ENCODE measurements at regions not wholly inside any gene's neighbourhood (a gene's known extent, or its start where the extent isn't known, plus 50 kb on each side); places are given as distances from the start of the nearest gene placed in this dataset.
"Not testable (repeated sequence)": the region's sequence is repeated elsewhere in the genome, so short reads cannot be mapped to it uniquely, and the experiment has no call there.

DNA sequence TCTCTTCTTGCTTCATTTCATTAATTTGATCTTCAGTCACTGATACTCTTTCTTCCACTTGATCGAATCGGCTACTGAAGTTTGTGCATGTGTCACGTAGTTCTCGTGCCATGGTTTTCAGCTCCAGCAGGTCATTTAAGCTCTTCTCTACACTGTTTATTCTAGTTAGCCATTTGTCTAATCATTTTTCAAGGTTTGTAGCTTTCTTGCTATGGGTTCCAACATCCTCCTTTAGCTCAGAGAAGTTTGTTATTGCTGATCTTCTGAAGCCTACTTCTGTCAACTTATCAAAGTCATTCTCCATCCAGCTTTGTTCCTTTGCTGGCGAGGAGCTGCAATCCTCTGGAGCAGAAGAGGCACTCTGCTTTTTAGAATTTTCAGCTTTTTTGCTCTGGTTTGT lies 180.0 kb upstream of the TMEM196 start:
- intact Hi-C loops (cut with DNase I); DNase-seq; H3K9me3 ChIP-seq (ENCODE audit: control insufficient read depth, low read length); H3K27ac ChIP-seq (ENCODE audit: low read length); H3K27me3 ChIP-seq (ENCODE audit: control insufficient read depth, insufficient read depth); ATAC-seq; H3K4me3 ChIP-seq (ENCODE audit: low read length); H3K4me1 ChIP-seq (ENCODE audit: control insufficient read depth, insufficient read depth, low read length): not testable (repeated sequence)
- WGBS, result 90% methylated on average over 5 of the region's 5 CpGs

DNA sequence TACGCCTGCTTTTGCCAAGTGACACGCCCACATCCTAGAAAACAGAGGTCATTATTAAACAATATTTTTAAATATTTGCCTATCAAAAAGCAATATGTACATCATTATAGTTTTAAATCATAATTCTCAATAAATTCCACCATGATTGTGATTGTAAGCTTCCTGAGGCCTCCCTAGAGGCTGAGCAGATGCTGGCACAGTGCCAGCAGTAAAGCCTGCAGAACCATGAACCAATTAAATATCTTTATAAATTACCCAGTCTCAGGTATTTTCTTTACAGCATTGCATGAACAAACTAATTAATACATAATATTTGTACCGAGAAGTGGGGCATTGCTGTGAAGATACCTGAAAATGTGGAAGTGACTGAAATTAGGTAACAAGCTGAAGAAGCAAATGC lies 174.7 kb upstream of the TMEM196 start:
- H3K27me3 ChIP-seq (ENCODE audit: control insufficient read depth, insufficient read depth), result no peaks in the 10 kb centered on the region
- WGBS, result 76% methylated on average over 3 of the region's 3 CpGs
- no peak overlapping the region for H3K4me3 ChIP-seq (ENCODE audit: low read length)
- no peaks in the 10 kb centered on the region for H3K9me3 ChIP-seq (ENCODE audit: control insufficient read depth, low read length)
- no peak for ATAC-seq
- no peak overlapping the region for H3K27ac ChIP-seq (ENCODE audit: low read length)
- intact Hi-C loops (cut with DNase I), result no loop called here
- DNase-seq, result no peak
- H3K4me1 ChIP-seq (ENCODE audit: control insufficient read depth, insufficient read depth, low read length), result no peaks in the 10 kb centered on the region

DNA sequence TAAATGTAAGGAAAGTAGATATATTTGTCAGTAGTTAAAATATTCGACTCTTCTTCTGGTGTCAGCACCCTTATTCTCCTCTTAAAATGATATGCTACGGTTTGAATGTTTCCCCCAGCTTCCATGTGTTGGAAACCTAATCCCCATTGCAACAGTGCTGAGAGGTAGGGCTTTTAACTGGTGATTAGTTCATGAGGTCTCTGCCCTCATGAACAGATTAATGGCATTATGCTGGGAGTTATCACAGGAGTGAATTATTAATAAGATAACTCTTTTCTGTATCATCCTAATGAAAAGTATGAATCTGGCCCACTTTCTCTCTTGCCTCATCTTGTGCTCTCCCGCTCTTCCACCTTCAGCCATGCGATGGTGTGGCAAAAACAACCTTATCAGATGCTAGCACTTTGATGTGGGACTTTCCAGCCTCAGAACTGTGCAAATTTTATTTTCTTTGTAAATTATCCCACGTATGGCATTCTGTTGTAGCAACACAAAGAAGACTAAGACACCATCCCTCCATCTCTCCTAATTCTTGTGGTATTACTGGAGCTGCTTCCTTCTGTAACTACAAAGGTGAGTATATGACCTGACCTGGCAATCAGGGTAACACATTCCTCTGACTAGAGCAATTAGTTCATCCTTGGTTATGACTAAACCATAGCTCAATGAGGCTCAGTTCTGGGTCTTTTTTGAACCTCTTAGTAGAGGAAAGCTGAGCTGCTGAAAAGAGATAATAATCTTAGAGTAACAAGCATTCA lies 171.1 kb upstream of the TMEM196 start:
- DNase-seq, result no peak
- Histone ChIP-seq H3K27ac (ENCODE audit: low read length) (no peak overlapping the region), H3K27me3 (ENCODE audit: control insufficient read depth, insufficient read depth) (no peaks in the 10 kb centered on the region), H3K4me3 (ENCODE audit: low read length) (no peak overlapping the region), H3K4me1 (ENCODE audit: control insufficient read depth, insufficient read depth, low read length) (no peaks in the 10 kb centered on the region), H3K9me3 (ENCODE audit: control insufficient read depth, low read length) (no peaks in the 10 kb centered on the region)
- 70% methylated on average over 5 of the region's 5 CpGs for WGBS
- ATAC-seq, result no peak
- intact Hi-C loops (cut with DNase I), result no loop called here

DNA sequence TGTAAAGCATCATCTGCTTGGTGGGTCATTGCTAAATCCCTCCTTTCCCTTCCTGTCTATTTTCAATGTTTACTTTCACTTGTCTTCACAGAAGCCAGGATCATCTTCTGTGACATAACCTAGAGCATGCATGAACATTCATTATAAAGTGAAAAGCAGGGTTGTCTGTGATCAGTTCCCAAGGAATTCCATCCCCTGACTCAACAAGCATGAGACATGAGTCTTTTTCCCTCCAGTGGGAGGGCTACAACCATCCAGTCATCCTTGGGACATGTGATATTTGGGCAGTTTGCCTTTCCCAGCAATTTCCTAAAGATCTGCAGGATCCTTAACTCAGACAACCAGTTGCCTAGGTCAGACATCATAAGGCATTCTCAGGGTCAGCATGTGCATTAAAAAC lies 166.3 kb upstream of the TMEM196 start:
- Histone ChIP-seq H3K4me3 (ENCODE audit: low read length) (no peak overlapping the region), H3K9me3 (ENCODE audit: control insufficient read depth, low read length) (peaks cover 2% of the 10 kb centered on the region), H3K4me1 (ENCODE audit: control insufficient read depth, insufficient read depth, low read length) (no peaks in the 10 kb centered on the region), H3K27ac (ENCODE audit: low read length) (no peak overlapping the region), H3K27me3 (ENCODE audit: control insufficient read depth, insufficient read depth) (no peaks in the 10 kb centered on the region)
- intact Hi-C loops (cut with DNase I), result no loop called here
- no peak for ATAC-seq
- DNase-seq, result no peak

DNA sequence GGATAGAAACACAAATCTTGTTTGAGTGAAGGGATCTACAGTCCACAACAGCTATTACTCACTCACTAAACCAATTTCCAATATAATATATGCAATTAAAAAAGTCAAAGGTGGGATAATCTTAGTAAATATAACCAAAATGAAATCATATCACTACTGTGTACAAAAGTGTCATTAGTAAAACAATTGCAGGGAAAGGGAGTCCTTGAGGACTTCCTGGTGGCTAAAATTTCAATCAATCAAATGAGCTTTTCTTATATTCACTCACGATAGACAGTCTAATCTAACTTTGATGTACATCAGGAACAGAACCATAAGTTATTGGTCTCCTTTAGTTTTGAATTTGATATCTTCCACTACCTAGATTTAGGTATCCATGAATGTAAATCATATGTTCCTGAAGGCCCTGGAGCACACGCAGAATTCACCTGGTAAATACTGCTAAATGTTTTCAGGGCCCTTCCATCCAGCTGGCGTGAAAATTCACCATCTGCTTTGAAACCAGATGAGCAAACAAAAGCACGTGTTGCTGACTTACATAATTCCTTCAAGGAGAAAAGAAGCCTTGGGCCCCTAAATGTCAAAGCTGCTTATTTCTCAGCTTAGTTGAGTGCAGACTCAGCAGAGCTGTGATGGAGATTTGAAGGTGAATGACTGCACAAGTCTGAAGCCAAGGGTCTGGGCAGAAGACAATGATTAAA lies 159.3 kb upstream of the TMEM196 start:
- Histone ChIP-seq H3K9me3 (ENCODE audit: control insufficient read depth, low read length) (peaks cover 2% of the 10 kb centered on the region), H3K27me3 (ENCODE audit: control insufficient read depth, insufficient read depth) (no peaks in the 10 kb centered on the region), H3K4me3 (ENCODE audit: low read length) (no peak overlapping the region), H3K4me1 (ENCODE audit: control insufficient read depth, insufficient read depth, low read length) (no peaks in the 10 kb centered on the region), H3K27ac (ENCODE audit: low read length) (no peak overlapping the region)
- 65% methylated on average over 4 of the region's 4 CpGs for WGBS
- DNase-seq (no peak), ATAC-seq (no peak)
- intact Hi-C loops (cut with DNase I), result no loop called here

DNA sequence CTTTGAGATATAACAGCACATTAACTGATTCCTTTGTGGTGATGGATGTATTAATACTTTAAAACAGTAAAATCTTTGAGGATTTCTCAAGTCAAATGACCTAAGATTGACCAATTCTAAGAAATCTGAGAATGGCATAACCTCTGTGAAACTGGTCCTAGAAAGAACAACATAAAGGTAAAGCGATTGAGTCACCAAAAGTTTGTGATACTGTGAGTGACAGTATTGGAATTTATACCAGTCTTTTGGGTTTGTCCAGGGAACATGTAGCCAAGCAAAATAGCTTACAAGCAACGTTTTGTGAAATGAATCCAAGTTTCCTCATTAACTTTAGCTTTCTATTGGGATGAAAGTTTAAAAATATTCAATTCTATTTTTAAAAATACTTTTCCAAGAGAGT lies 157.4 kb upstream of the TMEM196 start:
- no peak for DNase-seq
- intact Hi-C loops (cut with DNase I), result no loop called here
- no peak overlapping the region for H3K27ac ChIP-seq (ENCODE audit: low read length)
- no peaks in the 10 kb centered on the region for H3K4me1 ChIP-seq (ENCODE audit: control insufficient read depth, insufficient read depth, low read length)
- H3K27me3 ChIP-seq (ENCODE audit: control insufficient read depth, insufficient read depth), result no peaks in the 10 kb centered on the region
- no peak for ATAC-seq
- 41% methylated on average over 2 of the region's 2 CpGs for WGBS
- H3K9me3 ChIP-seq (ENCODE audit: control insufficient read depth, low read length), result no peaks in the 10 kb centered on the region
- no peak overlapping the region for H3K4me3 ChIP-seq (ENCODE audit: low read length)

DNA sequence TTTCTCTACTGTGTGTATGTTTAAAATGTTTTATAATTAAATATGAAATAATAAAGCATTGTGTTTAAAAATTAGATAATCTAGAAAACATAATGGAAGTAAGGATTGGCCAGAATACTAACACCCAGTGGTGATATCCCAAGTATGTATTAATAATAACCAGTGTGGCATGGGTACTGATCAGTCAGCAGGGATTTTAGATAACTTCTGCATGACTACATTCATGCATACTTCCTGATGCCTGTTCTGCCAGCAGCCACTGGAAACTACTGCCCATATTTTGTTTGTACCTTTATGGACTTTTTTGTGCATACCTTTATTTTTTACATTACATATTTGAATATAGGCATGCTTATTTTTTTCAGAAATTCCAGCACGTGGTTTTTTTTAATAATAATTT lies 156.6 kb upstream of the TMEM196 start:
- Histone ChIP-seq H3K27me3 (ENCODE audit: control insufficient read depth, insufficient read depth) (no peaks in the 10 kb centered on the region), H3K4me1 (ENCODE audit: control insufficient read depth, insufficient read depth, low read length) (no peaks in the 10 kb centered on the region), H3K9me3 (ENCODE audit: control insufficient read depth, low read length) (no peaks in the 10 kb centered on the region), H3K27ac (ENCODE audit: low read length) (no peak overlapping the region), H3K4me3 (ENCODE audit: low read length) (no peak overlapping the region)
- intact Hi-C loops (cut with DNase I), result no loop called here
- ATAC-seq (no peak), DNase-seq (no peak)
- 43% methylated on average over 1 of the region's 1 CpG for WGBS

DNA sequence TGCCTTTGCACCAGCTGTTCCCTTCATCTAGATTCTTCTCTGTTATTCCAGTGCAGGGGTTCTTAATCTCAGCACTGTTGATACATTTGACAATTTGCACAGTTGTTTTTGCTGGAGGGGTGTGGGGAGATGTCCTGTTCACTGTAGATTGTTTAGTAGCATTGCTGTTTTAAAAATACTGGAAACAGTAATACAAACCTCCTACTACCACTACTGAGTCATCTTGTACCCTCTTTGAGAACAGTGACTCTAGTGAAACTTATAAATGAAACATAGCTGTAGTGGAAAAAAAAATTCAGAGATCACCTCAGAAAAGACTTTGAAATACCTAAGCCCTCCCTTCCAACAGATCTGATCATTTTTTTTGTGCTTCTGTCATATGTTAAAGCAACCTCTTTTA lies 154.8 kb upstream of the TMEM196 start:
- ATAC-seq, result no peak
- Histone ChIP-seq H3K27ac (ENCODE audit: low read length) (no peak overlapping the region), H3K4me1 (ENCODE audit: control insufficient read depth, insufficient read depth, low read length) (no peaks in the 10 kb centered on the region), H3K9me3 (ENCODE audit: control insufficient read depth, low read length) (no peaks in the 10 kb centered on the region), H3K27me3 (ENCODE audit: control insufficient read depth, insufficient read depth) (no peaks in the 10 kb centered on the region), H3K4me3 (ENCODE audit: low read length) (no peak overlapping the region)
- intact Hi-C loops (cut with DNase I), result no loop called here
- DNase-seq, result no peak

DNA sequence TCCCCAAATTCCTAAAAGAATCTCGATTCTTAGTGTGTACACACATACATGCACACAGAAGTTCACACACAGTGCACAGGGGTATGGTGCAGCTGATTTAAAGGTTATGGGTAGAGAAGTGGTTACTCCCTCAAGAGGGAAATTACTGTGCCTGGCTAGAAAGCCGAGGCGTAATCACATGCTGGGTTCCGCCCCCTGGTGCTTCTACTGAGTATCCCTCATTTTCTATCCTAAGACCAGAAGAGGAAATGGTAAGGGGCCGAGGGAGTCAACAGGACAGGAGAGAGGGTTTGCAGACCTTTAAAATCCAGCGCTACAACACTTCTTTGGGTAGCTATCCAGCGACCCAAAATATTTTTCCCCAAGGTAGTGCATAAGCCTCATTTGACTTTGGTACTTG lies 147.3 kb upstream of the TMEM196 start:
- no peaks in the 10 kb centered on the region for H3K27me3 ChIP-seq (ENCODE audit: control insufficient read depth, insufficient read depth)
- no peaks in the 10 kb centered on the region for H3K9me3 ChIP-seq (ENCODE audit: control insufficient read depth, low read length)
- H3K4me1 ChIP-seq (ENCODE audit: control insufficient read depth, insufficient read depth, low read length), result no peaks in the 10 kb centered on the region
- intact Hi-C loops (cut with DNase I), result no loop called here
- H3K4me3 ChIP-seq (ENCODE audit: low read length), result no peak overlapping the region
- DNase-seq (no peak), ATAC-seq (no peak)
- 76% methylated on average over 7 of the region's 7 CpGs for WGBS
- H3K27ac ChIP-seq (ENCODE audit: low read length), result no peak overlapping the region

DNA sequence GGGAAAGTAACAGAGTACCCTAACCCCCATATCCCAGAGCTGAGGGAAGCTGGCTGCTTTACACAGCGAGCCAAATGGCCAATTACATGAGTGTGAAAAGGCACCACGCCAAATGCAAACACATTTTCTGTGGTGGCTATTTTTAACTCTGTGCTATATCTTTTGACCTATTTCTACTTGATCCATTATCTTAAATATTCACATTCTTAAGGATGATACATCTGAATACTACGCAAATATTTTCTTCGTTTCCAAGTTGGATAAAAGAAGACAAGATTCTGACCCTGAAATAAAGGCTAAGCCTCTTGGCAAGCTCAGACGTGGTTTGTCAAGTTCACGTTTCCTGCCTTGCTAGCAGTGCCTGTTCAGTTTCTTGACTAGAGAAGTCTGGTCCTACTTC lies 146.7 kb upstream of the TMEM196 start:
- no peaks in the 10 kb centered on the region for H3K9me3 ChIP-seq (ENCODE audit: control insufficient read depth, low read length)
- DNase-seq (no peak), ATAC-seq (no peak)
- no peak overlapping the region for H3K27ac ChIP-seq (ENCODE audit: low read length)
- H3K27me3 ChIP-seq (ENCODE audit: control insufficient read depth, insufficient read depth), result no peaks in the 10 kb centered on the region
- H3K4me3 ChIP-seq (ENCODE audit: low read length), result no peak overlapping the region
- intact Hi-C loops (cut with DNase I), result no loop called here
- H3K4me1 ChIP-seq (ENCODE audit: control insufficient read depth, insufficient read depth, low read length), result no peaks in the 10 kb centered on the region
- 23% methylated on average over 6 of the region's 6 CpGs for WGBS

DNA sequence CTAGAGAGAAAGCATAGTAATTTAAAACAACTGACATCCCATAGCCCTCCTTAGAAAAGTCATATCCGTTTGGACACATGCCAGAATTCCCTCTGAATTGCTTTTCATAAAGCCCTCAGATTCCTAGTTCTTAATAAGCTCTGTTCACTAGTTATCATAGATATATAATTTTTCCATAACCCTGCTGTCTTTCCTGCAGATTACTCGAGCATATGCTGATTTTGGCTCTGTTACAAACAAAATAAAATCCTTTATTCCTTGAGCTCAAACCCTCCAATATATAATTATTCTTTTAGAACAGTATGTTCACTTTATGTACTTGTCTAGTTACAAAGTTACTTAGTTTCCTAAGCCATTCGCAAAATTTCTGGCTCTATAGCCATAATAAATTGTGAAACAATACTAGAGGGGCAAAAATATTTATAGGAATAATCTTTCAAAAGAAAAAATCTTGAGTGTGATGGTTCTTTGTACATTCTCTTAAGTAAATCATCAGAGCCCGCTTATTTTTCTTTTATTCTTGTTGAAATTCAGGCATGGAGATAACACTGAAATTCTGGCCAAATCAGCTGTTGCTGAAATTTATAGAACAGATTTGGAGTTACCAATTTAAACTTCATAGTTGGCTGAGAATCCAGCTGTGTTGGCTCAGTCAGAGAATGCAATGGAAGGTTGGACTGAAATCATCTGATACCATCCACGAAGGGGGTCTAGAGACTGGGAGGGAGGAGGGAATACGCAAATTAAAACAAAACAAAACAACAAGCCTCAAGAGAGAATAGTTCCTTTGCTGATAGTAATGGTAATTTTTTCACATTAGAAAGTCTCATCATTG lies 146.1 kb upstream of the TMEM196 start:
- no peak overlapping the region for H3K4me3 ChIP-seq (ENCODE audit: low read length)
- no peaks in the 10 kb centered on the region for H3K9me3 ChIP-seq (ENCODE audit: control insufficient read depth, low read length)
- 33% methylated on average over 6 of the region's 6 CpGs for WGBS
- DNase-seq, result no peak
- H3K4me1 ChIP-seq (ENCODE audit: control insufficient read depth, insufficient read depth, low read length), result no peaks in the 10 kb centered on the region
- intact Hi-C loops (cut with DNase I), result no loop called here
- no peak overlapping the region for H3K27ac ChIP-seq (ENCODE audit: low read length)
- no peaks in the 10 kb centered on the region for H3K27me3 ChIP-seq (ENCODE audit: control insufficient read depth, insufficient read depth)
- ATAC-seq, result no peak
